WTC11 (cell line): ENCODE measurements at regions not wholly inside any gene's neighbourhood (a gene's known extent, or its start where the extent isn't known, plus 50 kb on each side); places are given as distances from the start of the nearest gene placed in this dataset.

Experiments
- ATAC-seq: fragments of 200-7000 bp; cut with Tn5 transposase; 2 replicates; pipeline ENCODE4 v1.10.0; 2021; ENCODE audit warnings: mild to moderate bottlenecking, moderate library complexity
- CTCF ChIA-PET: fragments of 300-600 bp; sonication (Branson Sonifier 250); formaldehyde crosslinking; loops from one replicate; lab custom pipeline; 2021; ENCODE audit warnings: antibody characterized with exemption; lab: Charles Lee
- POLR2A ChIA-PET: fragments of 350-600 bp; sonication (Branson Sonifier 250); formaldehyde crosslinking; loops from one replicate; lab custom pipeline; 2021; ENCODE audit warnings: antibody characterized with exemption; lab: Charles Lee
- DNase-seq: peaks from one replicate; pipeline ENCODE4 v3.0.0; 2021; ENCODE audit warnings: low spot score
- H3K27ac Mint-ChIP-seq: 2 replicates; pipeline ENCODE4 v1.8.0; 2021; ENCODE audit warnings: mixed read lengths
- H3K27me3 Mint-ChIP-seq: 2 replicates; pipeline ENCODE4 v1.8.0; 2021; ENCODE audit warnings: low read depth, mild to moderate bottlenecking, moderate library complexity, mixed read lengths
- H3K36me3 Mint-ChIP-seq: 2 replicates; pipeline ENCODE4 v1.8.0; 2021; ENCODE audit warnings: mixed read lengths
- H3K4me1 Mint-ChIP-seq: 2 replicates; pipeline ENCODE4 v1.8.0; 2022; ENCODE audit warnings: mixed read lengths
- H3K4me3 Mint-ChIP-seq: 2 replicates; pipeline ENCODE4 v1.8.0; 2021; ENCODE audit warnings: mild to moderate bottlenecking, moderate library complexity, mixed read lengths
- H3K9me3 Mint-ChIP-seq: 2 replicates; pipeline ENCODE4 v1.8.0; 2021; ENCODE audit warnings: mixed read lengths
- ATF2 ChIP-seq: sonication (generic); formaldehyde crosslinking; IDR thresholded peaks from 2 replicates; pipeline ENCODE4 v1.8.1; 2022; ENCODE audit warnings: low read depth, missing genetic modification reagents, borderline replicate concordance
- ELF4 ChIP-seq: sonication (generic); formaldehyde crosslinking; IDR thresholded peaks from 2 replicates; pipeline ENCODE4 v1.8.1; 2022; ENCODE audit warnings: low read depth, mild to moderate bottlenecking, moderate library complexity, missing genetic modification reagents
- FOXP4 ChIP-seq: sonication (generic); formaldehyde crosslinking; IDR thresholded peaks from 2 replicates; pipeline ENCODE4 v1.8.0; 2022; ENCODE audit warnings: mild to moderate bottlenecking, missing genetic modification reagents
- GRHL2 ChIP-seq: fragments of 250-450 bp; sonication (Bioruptor Pico); IDR thresholded peaks from 2 replicates; pipeline ENCODE4 v1.8.0; 2022; ENCODE audit warnings: mild to moderate bottlenecking, moderate library complexity; ENCODE audit not compliant: insufficient replicate concordance, severe bottlenecking
- HMGA2 ChIP-seq: fragments of 250-450 bp; sonication (Bioruptor Pico); IDR thresholded peaks from 2 replicates; pipeline ENCODE4 v1.4.0; 2021; ENCODE audit warnings: mild to moderate bottlenecking, moderate library complexity
- JAZF1 ChIP-seq: fragments of 250-450 bp; sonication (Bioruptor Pico); IDR thresholded peaks from 2 replicates; pipeline ENCODE4 v1.9.0; 2021; ENCODE audit warnings: moderate library complexity, mild to moderate bottlenecking, inconsistent platforms
- MXD4 ChIP-seq: fragments of 250-450 bp; sonication (Bioruptor Pico); IDR thresholded peaks from 2 replicates; pipeline ENCODE4 v1.8.0; 2021; ENCODE audit warnings: mild to moderate bottlenecking, moderate library complexity, borderline replicate concordance
- MYBL2 ChIP-seq: sonication (generic); formaldehyde crosslinking; IDR thresholded peaks from 2 replicates; pipeline ENCODE4 v1.8.1; 2023; ENCODE audit warnings: mild to moderate bottlenecking, moderate library complexity, missing genetic modification reagents
- NR2C2 ChIP-seq: sonication (generic); formaldehyde crosslinking; IDR thresholded peaks from 2 replicates; pipeline ENCODE4 v1.8.0; 2022; ENCODE audit warnings: mild to moderate bottlenecking, missing genetic modification reagents
- SMAD4 ChIP-seq: sonication (generic); formaldehyde crosslinking; IDR thresholded peaks from 2 replicates; pipeline ENCODE4 v1.8.0; 2022; ENCODE audit warnings: mild to moderate bottlenecking, missing genetic modification reagents
- ZNF138 ChIP-seq: sonication (generic); formaldehyde crosslinking; conservative IDR thresholded peaks from 2 replicates; pipeline ENCODE4 v1.8.1; 2022; ENCODE audit warnings: mild to moderate bottlenecking, moderate library complexity, missing genetic modification reagents
- ZNF219 ChIP-seq: sonication (generic); formaldehyde crosslinking; IDR thresholded peaks from 2 replicates; pipeline ENCODE4 v1.8.0; 2023; ENCODE audit warnings: missing genetic modification reagents, mild to moderate bottlenecking, borderline replicate concordance
- ZNF232 ChIP-seq: sonication (generic); formaldehyde crosslinking; IDR thresholded peaks from 2 replicates; pipeline ENCODE4 v1.8.0; 2022; ENCODE audit warnings: mild to moderate bottlenecking, missing genetic modification reagents
- ZNF317 ChIP-seq: sonication (generic); formaldehyde crosslinking; IDR thresholded peaks from 2 replicates; pipeline ENCODE4 v1.8.1; 2023; ENCODE audit warnings: low read depth, mild to moderate bottlenecking, moderate library complexity, missing genetic modification reagents, borderline replicate concordance
- TF ChIP-seq, protein P1 (sequence below): sonication (generic); formaldehyde crosslinking; conservative IDR thresholded peaks from 2 replicates; pipeline ENCODE4 v1.8.1; 2023; ENCODE audit warnings: mild to moderate bottlenecking, low read depth, missing genetic modification reagents, moderate library complexity
- TF ChIP-seq, protein P2 (sequence below): fragments of 250-450 bp; sonication (Bioruptor Pico); IDR thresholded peaks from 2 replicates; pipeline ENCODE4 v1.9.0; 2021; ENCODE audit warnings: mild to moderate bottlenecking
- TF ChIP-seq, protein P3 (sequence below): fragments of 250-450 bp; sonication (Bioruptor Pico); conservative IDR thresholded peaks from 2 replicates; pipeline ENCODE4 v1.9.0; 2021; ENCODE audit warnings: mild to moderate bottlenecking

GRCh38 chr18:78685250-78685979, 294.2 kb upstream of the SALL3 start:
- H3K36me3 Mint-ChIP-seq: peaks cover 4% of the 10 kb centered on the region; the same call in 1 of the 2 replicates
- no peak for DNase-seq

DNA sequence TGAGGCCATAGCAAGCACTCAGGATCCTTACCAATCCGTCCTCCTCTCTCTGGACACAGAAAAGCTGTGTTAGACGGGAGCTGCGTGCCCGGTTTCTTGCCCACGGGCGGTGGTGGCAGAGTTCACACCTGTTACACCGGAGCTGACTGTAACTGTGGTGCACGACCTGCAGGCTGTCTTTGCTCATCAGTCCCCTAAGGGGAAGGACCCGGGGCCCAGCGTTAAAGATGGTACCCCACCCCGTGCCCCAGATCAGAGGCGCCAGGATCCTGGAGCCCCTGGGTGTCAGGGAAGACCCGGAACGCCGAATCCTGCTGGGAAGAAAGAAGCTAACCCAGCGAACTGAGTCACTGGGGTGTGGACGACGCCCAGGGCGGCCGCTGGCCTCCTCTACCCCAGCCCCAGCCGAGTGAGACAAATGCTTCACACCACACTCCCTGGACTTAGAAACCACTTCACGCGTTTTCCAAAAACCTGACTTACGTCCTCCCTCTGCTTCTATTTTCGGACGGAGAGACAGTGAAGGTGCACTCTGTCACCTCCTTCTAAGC, 293.6 kb upstream of the SALL3 start:
- ChIA-PET POLR2A (no interaction called here), CTCF (no interaction called here)
- no peak for TF ChIP-seq ZNF317
- TF ChIP-seq ZNF138 (CRISPR knock-in tag): no peak
- no peak for TF ChIP-seq MXD4 (CRISPR knock-in tag)
- no peak for TF ChIP-seq ELF4 (CRISPR knock-in tag)
- no peak for TF ChIP-seq JAZF1
- no peak for TF ChIP-seq MYBL2 (CRISPR knock-in tag)
- Mint-ChIP-seq H3K9me3 (peaks cover 10% of the 10 kb centered on the region), H3K27me3 (no peaks in the 10 kb centered on the region), H3K27ac (no peak overlapping the region), H3K36me3 (peaks cover 4% of the 10 kb centered on the region; the same call in 1 of the 2 replicates), H3K4me3 (no peak overlapping the region), H3K4me1 (no peaks in the 10 kb centered on the region)
- ATAC-seq (no peak), DNase-seq (no peak)

More at GRCh38 chr18:78685250-78685979, 294.2 kb upstream of the SALL3 start:
- POLR2A ChIA-PET: no interaction called here
- Mint-ChIP-seq H3K27ac (no peak overlapping the region), H3K27me3 (no peaks in the 10 kb centered on the region), H3K4me1 (peaks cover 5% of the 10 kb centered on the region), H3K9me3 (peaks cover 11% of the 10 kb centered on the region; the same call in 1 of the 2 replicates), H3K4me3 (no peak overlapping the region)
- TF ChIP-seq MXD4 (CRISPR knock-in tag) (no peak), NR2C2 (CRISPR knock-in tag) (no peak), HMGA2 (CRISPR knock-in tag) (no peak), GRHL2 (CRISPR knock-in tag) (no peak), ATF2 (CRISPR knock-in tag) (no peak)
- TF ChIP-seq, protein P1, sequence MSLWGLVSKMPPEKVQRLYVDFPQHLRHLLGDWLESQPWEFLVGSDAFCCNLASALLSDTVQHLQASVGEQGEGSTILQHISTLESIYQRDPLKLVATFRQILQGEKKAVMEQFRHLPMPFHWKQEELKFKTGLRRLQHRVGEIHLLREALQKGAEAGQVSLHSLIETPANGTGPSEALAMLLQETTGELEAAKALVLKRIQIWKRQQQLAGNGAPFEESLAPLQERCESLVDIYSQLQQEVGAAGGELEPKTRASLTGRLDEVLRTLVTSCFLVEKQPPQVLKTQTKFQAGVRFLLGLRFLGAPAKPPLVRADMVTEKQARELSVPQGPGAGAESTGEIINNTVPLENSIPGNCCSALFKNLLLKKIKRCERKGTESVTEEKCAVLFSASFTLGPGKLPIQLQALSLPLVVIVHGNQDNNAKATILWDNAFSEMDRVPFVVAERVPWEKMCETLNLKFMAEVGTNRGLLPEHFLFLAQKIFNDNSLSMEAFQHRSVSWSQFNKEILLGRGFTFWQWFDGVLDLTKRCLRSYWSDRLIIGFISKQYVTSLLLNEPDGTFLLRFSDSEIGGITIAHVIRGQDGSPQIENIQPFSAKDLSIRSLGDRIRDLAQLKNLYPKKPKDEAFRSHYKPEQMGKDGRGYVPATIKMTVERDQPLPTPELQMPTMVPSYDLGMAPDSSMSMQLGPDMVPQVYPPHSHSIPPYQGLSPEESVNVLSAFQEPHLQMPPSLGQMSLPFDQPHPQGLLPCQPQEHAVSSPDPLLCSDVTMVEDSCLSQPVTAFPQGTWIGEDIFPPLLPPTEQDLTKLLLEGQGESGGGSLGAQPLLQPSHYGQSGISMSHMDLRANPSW: no peak
- CTCF ChIA-PET: no interaction called here
- no peak for ATAC-seq

GRCh38 chr18:78686976-78687685, 292.5 kb upstream of the SALL3 start:
- no peaks in the 10 kb centered on the region for H3K27me3 Mint-ChIP-seq
- ATAC-seq: no peak
- peaks cover 17% of the 10 kb centered on the region for H3K9me3 Mint-ChIP-seq
- H3K4me1 Mint-ChIP-seq: no peaks in the 10 kb centered on the region
- H3K4me3 Mint-ChIP-seq: no peak overlapping the region
- CTCF ChIA-PET: no interaction called here
- no peak overlapping the region for H3K27ac Mint-ChIP-seq
- POLR2A ChIA-PET: no interaction called here
- peaks cover 8% of the 10 kb centered on the region; the same call in 1 of the 2 replicates for H3K36me3 Mint-ChIP-seq
- no peak for DNase-seq
- TF ChIP-seq SMAD4 (CRISPR knock-in tag) (no peak), ZNF219 (CRISPR knock-in tag) (no peak), FOXP4 (CRISPR knock-in tag) (no peak), ZNF232 (no peak)
- TF ChIP-seq, protein P2, sequence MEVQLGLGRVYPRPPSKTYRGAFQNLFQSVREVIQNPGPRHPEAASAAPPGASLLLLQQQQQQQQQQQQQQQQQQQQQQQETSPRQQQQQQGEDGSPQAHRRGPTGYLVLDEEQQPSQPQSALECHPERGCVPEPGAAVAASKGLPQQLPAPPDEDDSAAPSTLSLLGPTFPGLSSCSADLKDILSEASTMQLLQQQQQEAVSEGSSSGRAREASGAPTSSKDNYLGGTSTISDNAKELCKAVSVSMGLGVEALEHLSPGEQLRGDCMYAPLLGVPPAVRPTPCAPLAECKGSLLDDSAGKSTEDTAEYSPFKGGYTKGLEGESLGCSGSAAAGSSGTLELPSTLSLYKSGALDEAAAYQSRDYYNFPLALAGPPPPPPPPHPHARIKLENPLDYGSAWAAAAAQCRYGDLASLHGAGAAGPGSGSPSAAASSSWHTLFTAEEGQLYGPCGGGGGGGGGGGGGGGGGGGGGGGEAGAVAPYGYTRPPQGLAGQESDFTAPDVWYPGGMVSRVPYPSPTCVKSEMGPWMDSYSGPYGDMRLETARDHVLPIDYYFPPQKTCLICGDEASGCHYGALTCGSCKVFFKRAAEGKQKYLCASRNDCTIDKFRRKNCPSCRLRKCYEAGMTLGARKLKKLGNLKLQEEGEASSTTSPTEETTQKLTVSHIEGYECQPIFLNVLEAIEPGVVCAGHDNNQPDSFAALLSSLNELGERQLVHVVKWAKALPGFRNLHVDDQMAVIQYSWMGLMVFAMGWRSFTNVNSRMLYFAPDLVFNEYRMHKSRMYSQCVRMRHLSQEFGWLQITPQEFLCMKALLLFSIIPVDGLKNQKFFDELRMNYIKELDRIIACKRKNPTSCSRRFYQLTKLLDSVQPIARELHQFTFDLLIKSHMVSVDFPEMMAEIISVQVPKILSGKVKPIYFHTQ: no peak
- TF ChIP-seq, protein P3, sequence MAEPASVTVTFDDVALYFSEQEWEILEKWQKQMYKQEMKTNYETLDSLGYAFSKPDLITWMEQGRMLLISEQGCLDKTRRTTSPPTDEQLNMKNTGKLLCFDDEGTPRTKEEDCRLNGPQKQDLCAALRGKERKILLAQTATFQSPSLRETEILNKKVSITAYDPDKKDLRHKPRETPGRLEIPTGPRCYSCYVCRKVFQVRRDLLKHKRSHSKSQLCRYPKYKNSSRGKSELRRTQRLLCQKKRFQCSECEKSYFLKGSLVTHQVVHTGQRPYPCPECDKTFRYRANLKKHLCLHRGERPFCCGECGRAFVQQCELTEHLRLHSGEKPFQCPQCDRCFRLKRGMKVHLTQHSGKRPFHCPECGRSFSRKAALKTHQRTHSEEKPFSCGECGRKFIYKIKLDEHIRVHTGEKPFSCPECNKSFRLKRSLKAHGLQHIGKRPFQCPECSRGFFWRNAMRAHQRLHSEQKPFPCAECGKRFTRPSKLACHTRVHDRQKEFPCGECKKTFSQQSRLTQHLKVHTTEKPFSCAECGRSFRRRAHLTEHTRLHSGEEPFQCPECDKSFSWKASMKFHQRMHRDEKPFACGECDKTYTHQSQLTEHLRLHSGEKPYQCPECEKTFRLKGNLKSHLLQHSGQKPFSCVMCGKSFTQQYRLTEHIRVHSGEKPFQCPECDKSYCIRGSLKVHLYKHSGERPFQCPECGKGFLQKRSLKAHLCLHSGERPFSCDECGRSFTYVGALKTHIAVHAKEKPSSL: no peak
